Neuronal stem cell (in vitro differentiated cells): ENCODE measurements at regions not wholly inside any gene's neighbourhood (a gene's known extent, or its start where the extent isn't known, plus 50 kb on each side); places are given as distances from the start of the nearest gene placed in this dataset.

ENCODE experiments used
- DNase-seq: peaks from one replicate; pipeline ENCODE4 v3.0.0-alpha.2; 2013; ENCODE audit warnings: low spot score
- H2AFZ ChIP-seq: one replicate; pipeline ENCODE4 v1.6.1; 2013; ENCODE audit warnings: mild to moderate bottlenecking, low read length, inconsistent platforms
- H2AK5ac ChIP-seq: 2 replicates; pipeline ENCODE4 v1.6.1; 2013; ENCODE audit warnings: low read depth, mild to moderate bottlenecking, inconsistent platforms, low read length, moderate library complexity, mixed read lengths
- H2BK120ac ChIP-seq: 2 replicates; pipeline ENCODE4 v1.6.1; 2013; ENCODE audit warnings: low read depth, mild to moderate bottlenecking, inconsistent platforms, low read length, moderate library complexity, mixed read lengths
- H2BK12ac ChIP-seq: one replicate; pipeline ENCODE4 v1.6.1; 2013; ENCODE audit warnings: low read length, inconsistent platforms
- H2BK15ac ChIP-seq: 2 replicates; pipeline ENCODE4 v1.6.1; 2013; ENCODE audit warnings: mild to moderate bottlenecking, low read length, inconsistent platforms, mixed read lengths
- H2BK5ac ChIP-seq: one replicate; pipeline ENCODE4 v1.6.1; 2013; ENCODE audit warnings: inconsistent platforms, mild to moderate bottlenecking, low read length, moderate library complexity
- H3K14ac ChIP-seq: one replicate; pipeline ENCODE4 v1.6.1; 2013; ENCODE audit warnings: low read length, inconsistent platforms
- H3K18ac ChIP-seq: 2 replicates; pipeline ENCODE4 v1.6.1; 2013; ENCODE audit warnings: low read length, inconsistent platforms
- H3K23ac ChIP-seq: 2 replicates; pipeline ENCODE4 v1.6.1; 2013; ENCODE audit warnings: low read depth, mild to moderate bottlenecking, mixed read lengths, low read length, inconsistent platforms; ENCODE audit not compliant: poor library complexity
- H3K27ac ChIP-seq: replicated peaks from 3 replicates; pipeline ENCODE4 v1.5.1; 2013; ENCODE audit warnings: low read length, inconsistent platforms
- H3K27me3 ChIP-seq, 3 experiments: 2 replicates each; pipeline ENCODE4 v1.6.1; 2013; ENCODE audit warnings: low read length in 3 of 3, mild to moderate bottlenecking in 2 of 3, inconsistent platforms in 1 of 3, low read depth in 1 of 3, mixed read lengths in 1 of 3, moderate library complexity in 1 of 3; ENCODE audit not compliant: control insufficient read depth in 3 of 3, insufficient read depth in 3 of 3
- H3K36me3 ChIP-seq, 2 donors: replicated peaks in 1 of 2; 2 replicates each; pipeline ENCODE4 v1.6.1; 2013; ENCODE audit warnings: low read length in 2 of 2; ENCODE audit not compliant: control insufficient read depth in 2 of 2, insufficient read depth in 2 of 2
- H3K4ac ChIP-seq: 2 replicates; pipeline ENCODE4 v1.6.1; 2013; ENCODE audit warnings: inconsistent platforms, mild to moderate bottlenecking, low read length, moderate library complexity
- H3K4me1 ChIP-seq, 2 donors: 1 replicate in 1 of 2; 2 replicates in 1 of 2; pipeline ENCODE4 v1.6.1; 2013; ENCODE audit warnings: low read length in 2 of 2, low read depth in 1 of 2; ENCODE audit not compliant: control insufficient read depth in 2 of 2, insufficient read depth in 1 of 2
- H3K4me2 ChIP-seq: one replicate; pipeline ENCODE4 v1.6.1; 2013; ENCODE audit warnings: mild to moderate bottlenecking, low read length, inconsistent platforms; ENCODE audit not compliant: insufficient read depth, poor library complexity, severe bottlenecking
- H3K4me3 ChIP-seq, 2 donors: 2 replicates each; pipeline ENCODE4 v1.5.1; 2013; ENCODE audit warnings: low read length in 2 of 2, mild to moderate bottlenecking in 2 of 2, inconsistent platforms in 1 of 2, moderate library complexity in 1 of 2
- H3K79me1 ChIP-seq: one replicate; pipeline ENCODE4 v1.6.1; 2013; ENCODE audit warnings: low read depth, mild to moderate bottlenecking, inconsistent platforms, low read length, moderate library complexity
- H3K9ac ChIP-seq: one replicate; pipeline ENCODE4 v1.6.1; 2013; ENCODE audit warnings: mild to moderate bottlenecking, low read depth, low read length, inconsistent platforms; ENCODE audit not compliant: poor library complexity
- H3K9me3 ChIP-seq, 2 donors: replicated peaks in 1 of 2; 2 replicates each; pipeline versions ENCODE3 to v1.6.1; 2013; ENCODE audit warnings: low read length in 2 of 2, mild to moderate bottlenecking in 2 of 2, inconsistent platforms in 1 of 2, low read depth in 1 of 2, mixed read lengths in 1 of 2, moderate library complexity in 1 of 2; ENCODE audit not compliant: control insufficient read depth in 2 of 2, insufficient read depth in 1 of 2
- H4K8ac ChIP-seq: one replicate; pipeline ENCODE4 v1.6.1; 2013; ENCODE audit warnings: low read depth, mild to moderate bottlenecking, inconsistent platforms, low read length, moderate library complexity
- H4K91ac ChIP-seq: one replicate; pipeline ENCODE4 v1.6.1; 2013; ENCODE audit warnings: low read length, low read depth, mild to moderate bottlenecking, inconsistent platforms; ENCODE audit not compliant: poor library complexity
- WGBS, 2 donors: extraction: QIAGEN DNeasy Blood & Tissue Kit; methylation state at CpG; one replicate each; pipeline ENCODE4 v1.1.7; 2013; ENCODE audit warnings: missing lambda C conversion rate in 2 of 2, mixed read lengths in 1 of 2; ENCODE audit not compliant: insufficient read length in 2 of 2, insufficient replicate concordance in 1 of 2; ENCODE audit errors: extremely low coverage in 2 of 2; 5-methylcytosine and 5-hydroxymethylcytosine counted together

GRCh38 chr5:56494300-56494731 lies 261.2 kb upstream of the ANKRD55 start:
- no peak for DNase-seq
- Histone ChIP-seq H4K8ac (no peak overlapping the region), H3K14ac (no peak overlapping the region), H3K27me3 (no peaks in the 10 kb centered on the region), H3K4ac (no peak overlapping the region), H2BK120ac (no peak overlapping the region), H2BK15ac (no peak overlapping the region), H3K4me3 (no peak overlapping the region), H2BK12ac (no peak overlapping the region), H3K4me1 (no peaks in the 10 kb centered on the region), H2AK5ac (no peak overlapping the region), H3K4me2 (no peak overlapping the region), H3K27ac (no peak overlapping the region), H3K36me3 (no peaks in the 10 kb centered on the region), H2AFZ (no peak overlapping the region), H3K18ac (no peak overlapping the region), H3K9me3 (no peaks in the 10 kb centered on the region), H3K23ac (no peak overlapping the region), H3K9ac (no peak overlapping the region), H2BK5ac (no peak overlapping the region), H4K91ac (no peak overlapping the region), H3K79me1 (no peaks in the 10 kb centered on the region)
- WGBS, 2 donors, result no CpG with 5 or more reads among the region's 7 CpGs

DNA sequence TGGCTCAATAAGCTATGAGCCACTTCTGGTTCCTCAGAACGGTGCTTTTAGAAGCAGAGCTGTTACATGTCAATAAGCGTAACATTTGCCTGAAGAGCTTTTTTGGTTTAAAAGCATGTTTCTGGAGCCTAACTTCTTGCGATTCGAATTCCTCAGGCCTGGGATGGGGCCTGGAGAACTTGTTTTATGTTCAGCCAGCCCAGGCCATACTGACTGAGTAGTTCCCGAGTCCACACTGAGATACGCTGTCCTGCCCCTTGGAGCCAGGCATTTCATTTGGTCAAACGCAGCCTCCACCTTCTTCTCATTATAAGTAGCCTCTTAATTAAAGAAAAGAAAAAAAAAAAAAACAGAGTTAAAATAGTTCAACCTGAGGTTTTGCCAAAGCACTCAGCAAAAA lies 260.6 kb upstream of the ANKRD55 start:
- Histone ChIP-seq H2AK5ac (no peak overlapping the region), H2BK120ac (no peak overlapping the region), H3K14ac (no peak overlapping the region), H4K8ac (no peak overlapping the region), H3K79me1 (no peaks in the 10 kb centered on the region), H3K9ac (no peak overlapping the region), H3K4ac (no peak overlapping the region), H3K18ac (no peak overlapping the region), H3K36me3 (no peaks in the 10 kb centered on the region), H3K23ac (no peak overlapping the region), H2BK12ac (no peak overlapping the region), H3K4me3 (no peak overlapping the region), H3K27me3 (no peaks in the 10 kb centered on the region), H3K4me1 (no peaks in the 10 kb centered on the region), H2BK15ac (no peak overlapping the region), H2AFZ (no peak overlapping the region), H3K27ac (no peak overlapping the region), H3K4me2 (no peak overlapping the region), H2BK5ac (no peak overlapping the region), H3K9me3 (no peaks in the 10 kb centered on the region), H4K91ac (no peak overlapping the region)
- no peak for DNase-seq
- WGBS, 2 donors, result no CpG with 5 or more reads among the region's 7 CpGs

DNA sequence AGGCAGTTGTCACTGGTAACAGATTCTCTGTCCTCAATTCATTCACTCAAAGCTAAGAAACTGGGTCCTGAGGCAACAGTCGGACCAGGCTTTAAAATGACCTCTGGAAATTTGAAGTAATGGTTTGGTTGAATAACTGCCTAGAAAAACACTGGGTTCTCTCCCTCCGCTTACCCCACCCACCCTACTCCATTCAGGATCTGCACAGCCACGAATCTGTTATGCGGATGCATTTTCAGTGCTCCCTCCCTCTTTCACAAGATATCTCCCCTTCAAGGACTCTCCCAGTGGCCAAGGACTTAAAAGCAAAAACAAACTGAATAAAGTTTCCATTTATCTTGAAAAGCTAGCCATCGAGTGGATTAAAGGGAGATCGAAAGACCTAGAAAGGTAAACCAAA lies 260.2 kb upstream of the ANKRD55 start:
- no peak overlapping the region for H4K91ac ChIP-seq
- H3K14ac ChIP-seq, result no peak overlapping the region
- no peaks in the 10 kb centered on the region for H3K27me3 ChIP-seq
- H3K9me3 ChIP-seq, result no peaks in the 10 kb centered on the region
- H2BK5ac ChIP-seq, result no peak overlapping the region
- H4K8ac ChIP-seq, result no peak overlapping the region
- H2BK12ac ChIP-seq, result no peak overlapping the region
- H2AFZ ChIP-seq, result no peak overlapping the region
- DNase-seq, result no peak
- no peak overlapping the region for H3K18ac ChIP-seq
- no peak overlapping the region for H3K4me3 ChIP-seq
- no peaks in the 10 kb centered on the region for H3K36me3 ChIP-seq
- H3K4me2 ChIP-seq, result no peak overlapping the region
- no peak overlapping the region for H3K23ac ChIP-seq
- no peaks in the 10 kb centered on the region for H3K4me1 ChIP-seq
- no peak overlapping the region for H3K9ac ChIP-seq
- H2AK5ac ChIP-seq, result no peak overlapping the region
- WGBS, 2 donors, result no CpG with 5 or more reads among the region's 6 CpGs
- no peaks in the 10 kb centered on the region for H3K79me1 ChIP-seq
- H2BK120ac ChIP-seq, result no peak overlapping the region
- no peak overlapping the region for H3K27ac ChIP-seq
- no peak overlapping the region for H2BK15ac ChIP-seq
- no peak overlapping the region for H3K4ac ChIP-seq

DNA sequence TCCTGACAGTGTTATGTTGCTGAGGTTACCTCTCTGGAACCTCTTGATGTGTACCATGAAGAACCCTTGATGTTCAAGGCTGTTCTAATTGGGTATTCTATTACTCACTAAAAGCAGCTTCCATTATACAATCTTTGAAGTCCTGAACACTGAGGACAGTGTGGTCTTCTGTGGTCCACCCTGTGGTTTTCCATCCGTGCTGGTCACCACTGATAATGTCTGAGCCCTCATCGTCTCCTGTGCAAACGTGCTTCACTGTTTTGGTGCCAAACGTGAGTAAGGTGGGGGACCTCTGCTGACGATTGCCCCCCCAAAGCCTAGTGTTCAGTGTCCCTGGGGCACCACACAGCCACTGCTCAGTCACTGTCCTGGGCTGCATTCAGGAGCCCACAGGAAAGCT lies 259.7 kb upstream of the ANKRD55 start:
- Histone ChIP-seq H2BK15ac (peak overlapping the region; percentile 53), H3K36me3 (no peaks in the 10 kb centered on the region), H4K8ac (no peak overlapping the region), H3K4me3 (no peak overlapping the region), H3K27me3 (no peaks in the 10 kb centered on the region), H4K91ac (no peak overlapping the region), H3K23ac (no peak overlapping the region), H3K4ac (no peak overlapping the region), H3K79me1 (no peaks in the 10 kb centered on the region), H2BK12ac (no peak overlapping the region), H3K4me1 (no peaks in the 10 kb centered on the region), H2AK5ac (no peak overlapping the region), H3K4me2 (no peak overlapping the region), H3K9me3 (no peaks in the 10 kb centered on the region), H3K9ac (no peak overlapping the region), H2BK5ac (no peak overlapping the region), H3K27ac (no peak overlapping the region), H3K18ac (no peak overlapping the region), H2AFZ (no peak overlapping the region), H3K14ac (no peak overlapping the region), H2BK120ac (no peak overlapping the region)
- DNase-seq, result no peak
- no CpG with 5 or more reads among the region's 5 CpGs for WGBS, 2 donors
